PC-3 (cell line): ENCODE measurements at regions not wholly inside any gene's neighbourhood (a gene's known extent, or its start where the extent isn't known, plus 50 kb on each side); places are given as distances from the start of the nearest gene placed in this dataset.

Experiments used
- EZH2phosphoT487 ChIP-seq: fragments of 300-600 bp; sonication (generic); IDR thresholded peaks from 2 replicates; pipeline ENCODE4 v1.6.1; 2018; ENCODE audit warnings: mild to moderate bottlenecking, antibody characterized with exemption, low read length, borderline replicate concordance
- TF ChIP-seq, protein P1 (sequence below): fragments of 300-600 bp; sonication (generic); conservative IDR thresholded peaks from 2 replicates; pipeline ENCODE4 v1.5.1; 2017; ENCODE audit warnings: antibody characterized with exemption, low read depth, mild to moderate bottlenecking, low read length

DNA sequence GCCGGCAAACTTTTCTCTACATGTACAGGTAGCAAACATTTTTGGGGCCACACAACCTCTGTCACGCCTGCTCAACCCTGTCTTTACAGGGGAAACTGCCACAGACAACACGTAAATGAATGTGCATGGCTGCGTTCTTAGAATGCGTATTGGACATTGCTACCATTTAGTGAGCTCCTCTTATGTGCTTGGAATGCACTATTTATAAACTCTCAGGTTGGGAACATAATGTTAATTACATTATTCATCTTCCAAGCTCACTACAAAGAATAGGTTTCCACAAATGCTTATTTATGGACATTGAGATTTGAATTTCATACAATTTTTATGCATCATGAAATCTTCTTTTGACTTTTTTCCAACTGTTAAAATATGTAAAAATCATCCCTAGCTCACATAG is 92.0 kb upstream of the RPS6KA2 start:
- TF ChIP-seq, protein P1, sequence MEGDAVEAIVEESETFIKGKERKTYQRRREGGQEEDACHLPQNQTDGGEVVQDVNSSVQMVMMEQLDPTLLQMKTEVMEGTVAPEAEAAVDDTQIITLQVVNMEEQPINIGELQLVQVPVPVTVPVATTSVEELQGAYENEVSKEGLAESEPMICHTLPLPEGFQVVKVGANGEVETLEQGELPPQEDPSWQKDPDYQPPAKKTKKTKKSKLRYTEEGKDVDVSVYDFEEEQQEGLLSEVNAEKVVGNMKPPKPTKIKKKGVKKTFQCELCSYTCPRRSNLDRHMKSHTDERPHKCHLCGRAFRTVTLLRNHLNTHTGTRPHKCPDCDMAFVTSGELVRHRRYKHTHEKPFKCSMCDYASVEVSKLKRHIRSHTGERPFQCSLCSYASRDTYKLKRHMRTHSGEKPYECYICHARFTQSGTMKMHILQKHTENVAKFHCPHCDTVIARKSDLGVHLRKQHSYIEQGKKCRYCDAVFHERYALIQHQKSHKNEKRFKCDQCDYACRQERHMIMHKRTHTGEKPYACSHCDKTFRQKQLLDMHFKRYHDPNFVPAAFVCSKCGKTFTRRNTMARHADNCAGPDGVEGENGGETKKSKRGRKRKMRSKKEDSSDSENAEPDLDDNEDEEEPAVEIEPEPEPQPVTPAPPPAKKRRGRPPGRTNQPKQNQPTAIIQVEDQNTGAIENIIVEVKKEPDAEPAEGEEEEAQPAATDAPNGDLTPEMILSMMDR, result no peak
- TF ChIP-seq EZH2phosphoT487, result no peak
